AG04450 (cell line): ENCODE measurements at regions not wholly inside any gene's neighbourhood (a gene's known extent, or its start where the extent isn't known, plus 50 kb on each side); places are given as distances from the start of the nearest gene placed in this dataset.
"Not testable (repeated sequence)": the region's sequence is repeated elsewhere in the genome, so short reads cannot be mapped to it uniquely, and the experiment has no call there.

Experiments used
- CTCF ChIA-PET: fragments of 300-600, 350-600 bp; formaldehyde crosslinking; extraction: SDS; loops from one replicate; lab custom pipeline; 2022; ENCODE audit warnings: antibody characterized with exemption, inconsistent platforms; lab: Charles Lee
- POLR2A ChIA-PET: fragments of 350-600 bp; formaldehyde crosslinking; extraction: SDS; loops from one replicate; lab custom pipeline; 2021; ENCODE audit warnings: antibody characterized with exemption, inconsistent platforms; lab: Yijun Ruan, JAX
- DNase-seq: peaks from one replicate; pipeline ENCODE4 v3.0.0-alpha.2; 2011; ENCODE audit warnings: low read depth, low spot score
- H3K27ac ChIP-seq: one replicate; pipeline ENCODE4 v1.5.1; 2012; ENCODE audit warnings: low read depth, low read length, control low read depth
- H3K27me3 ChIP-seq: one replicate; pipeline ENCODE4 v1.6.0; 2012; ENCODE audit warnings: low read length; ENCODE audit not compliant: control insufficient read depth, insufficient read depth
- H3K4me3 ChIP-seq: 2 replicates; pipeline ENCODE4 v1.5.1; 2011; ENCODE audit warnings: mild to moderate bottlenecking, low read depth, low read length, control low read depth
- H3K9me3 ChIP-seq: 2 replicates; pipeline ENCODE4 v1.5.1; 2012; ENCODE audit warnings: low read length; ENCODE audit not compliant: control insufficient read depth, insufficient read depth
- TF ChIP-seq, protein P1 (sequence below): IDR thresholded peaks from 2 replicates; pipeline ENCODE4 v1.5.1; 2011; ENCODE audit warnings: low read depth, low read length, control low read depth, inconsistent platforms

DNA sequence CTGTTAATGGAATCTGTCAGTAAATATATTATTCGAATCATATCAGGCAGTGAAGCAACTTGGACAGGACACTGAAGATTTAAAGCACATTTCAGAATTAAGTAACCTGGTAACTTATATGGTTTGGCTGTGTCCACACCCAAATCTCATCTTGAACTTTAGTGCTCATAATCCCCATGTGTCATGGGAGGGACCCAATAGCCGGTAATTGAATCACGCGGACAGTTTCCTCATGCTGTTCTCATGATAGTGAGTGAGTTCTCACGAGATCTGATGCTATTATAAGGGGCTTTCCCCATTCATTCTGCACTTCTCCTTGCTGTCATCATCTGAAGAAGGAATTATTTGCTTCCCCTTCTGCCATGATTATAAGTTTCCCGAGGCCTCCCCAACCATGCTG, 83.2 kb upstream of the COL1A2 start:
- no peaks in the 10 kb centered on the region for H3K9me3 ChIP-seq
- ChIA-PET POLR2A (no interaction called here), CTCF (interaction anchor here (0.6 kb wide), 1 partner anchor 12 kb away, joined by 5 read pairs; no protein-coding TSS in a partner anchor)
- TF ChIP-seq, protein P1, sequence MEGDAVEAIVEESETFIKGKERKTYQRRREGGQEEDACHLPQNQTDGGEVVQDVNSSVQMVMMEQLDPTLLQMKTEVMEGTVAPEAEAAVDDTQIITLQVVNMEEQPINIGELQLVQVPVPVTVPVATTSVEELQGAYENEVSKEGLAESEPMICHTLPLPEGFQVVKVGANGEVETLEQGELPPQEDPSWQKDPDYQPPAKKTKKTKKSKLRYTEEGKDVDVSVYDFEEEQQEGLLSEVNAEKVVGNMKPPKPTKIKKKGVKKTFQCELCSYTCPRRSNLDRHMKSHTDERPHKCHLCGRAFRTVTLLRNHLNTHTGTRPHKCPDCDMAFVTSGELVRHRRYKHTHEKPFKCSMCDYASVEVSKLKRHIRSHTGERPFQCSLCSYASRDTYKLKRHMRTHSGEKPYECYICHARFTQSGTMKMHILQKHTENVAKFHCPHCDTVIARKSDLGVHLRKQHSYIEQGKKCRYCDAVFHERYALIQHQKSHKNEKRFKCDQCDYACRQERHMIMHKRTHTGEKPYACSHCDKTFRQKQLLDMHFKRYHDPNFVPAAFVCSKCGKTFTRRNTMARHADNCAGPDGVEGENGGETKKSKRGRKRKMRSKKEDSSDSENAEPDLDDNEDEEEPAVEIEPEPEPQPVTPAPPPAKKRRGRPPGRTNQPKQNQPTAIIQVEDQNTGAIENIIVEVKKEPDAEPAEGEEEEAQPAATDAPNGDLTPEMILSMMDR = no peak
- DNase-seq = no peak
- H3K27me3 ChIP-seq = no peaks in the 10 kb centered on the region
- no peak overlapping the region for H3K4me3 ChIP-seq
- no peak overlapping the region for H3K27ac ChIP-seq

DNA sequence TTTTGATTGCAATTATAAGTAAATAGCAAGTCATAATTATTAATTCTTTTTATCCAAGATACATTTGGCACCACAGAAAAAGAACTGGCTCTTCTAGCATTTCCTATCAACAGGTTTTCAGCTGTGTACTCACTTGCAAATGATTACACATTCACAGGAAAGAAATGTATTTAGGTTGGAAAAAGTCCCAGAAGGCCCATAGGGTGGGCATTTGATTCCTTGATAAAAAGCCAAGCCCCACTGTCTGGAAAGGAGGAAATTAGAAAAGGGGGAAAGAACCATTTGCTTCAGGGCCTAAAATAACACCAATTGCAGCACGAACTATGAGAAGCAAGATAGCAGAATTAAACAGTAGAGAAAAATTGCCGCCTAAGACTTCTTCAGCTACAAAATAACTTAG, 80.8 kb upstream of the COL1A2 start:
- H3K27ac ChIP-seq = no peak overlapping the region
- DNase-seq = no peak
- no peaks in the 10 kb centered on the region for H3K9me3 ChIP-seq
- TF ChIP-seq, protein P1 = no peak
- ChIA-PET POLR2A (interaction anchor here (0.6 kb wide), 1 partner anchor 36 kb away, joined by 6 read pairs; no protein-coding TSS in a partner anchor), CTCF (interaction anchor here (0.6 to 1.5 kb wide), 3 partner anchors 19 to 80 kb away, joined by 3 read pairs; no protein-coding TSS in a partner anchor)
- no peaks in the 10 kb centered on the region for H3K27me3 ChIP-seq
- no peak overlapping the region for H3K4me3 ChIP-seq

DNA sequence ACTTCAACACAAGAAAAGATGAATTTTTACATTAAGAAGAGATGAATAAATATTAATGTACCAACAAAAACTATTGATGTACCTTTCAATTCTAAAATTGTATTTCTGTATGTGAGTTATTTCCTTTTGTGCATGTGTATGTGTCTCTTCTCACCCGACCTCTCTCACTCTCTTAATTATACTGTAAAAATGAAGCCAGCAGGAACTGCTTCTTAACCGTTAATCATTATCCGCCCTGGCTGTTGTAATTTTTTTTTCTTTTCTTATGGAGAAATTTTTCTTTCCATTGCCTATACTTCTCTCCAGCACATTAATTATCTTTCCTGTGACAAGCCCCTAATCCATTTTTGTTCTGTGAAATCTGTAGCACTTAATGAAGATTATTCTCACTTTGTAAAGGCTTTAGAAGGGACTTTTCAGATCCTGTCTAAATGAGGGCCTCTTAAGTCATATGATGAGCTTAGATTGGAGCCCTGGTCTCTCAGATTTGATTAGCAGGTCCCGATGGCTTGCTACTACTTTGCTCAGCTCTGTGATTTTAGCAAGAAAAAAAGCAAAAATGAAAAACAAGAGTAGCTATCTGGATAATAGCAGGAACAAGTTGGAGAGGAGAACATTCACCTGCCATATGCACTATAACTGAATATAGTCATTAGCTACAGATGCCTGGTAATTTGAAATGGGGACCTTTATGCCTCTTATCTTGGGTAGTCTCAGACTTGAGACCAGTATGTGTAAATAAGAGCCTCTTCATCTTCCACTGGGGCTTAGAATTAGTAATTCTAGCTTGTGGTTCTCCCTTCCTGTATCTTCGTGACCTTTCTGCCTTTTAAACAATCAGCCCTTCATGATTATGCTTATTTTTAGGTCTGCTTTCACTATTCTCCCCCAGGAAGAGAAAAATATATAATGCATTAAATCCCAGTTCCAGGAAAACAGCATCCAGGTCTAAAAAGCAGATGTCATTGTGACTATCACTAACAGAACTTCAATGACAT, 80.0 kb upstream of the COL1A2 start:
- H3K4me3 ChIP-seq = no peak overlapping the region
- no peaks in the 10 kb centered on the region for H3K27me3 ChIP-seq
- DNase-seq = no peak
- H3K9me3 ChIP-seq = no peaks in the 10 kb centered on the region
- TF ChIP-seq, protein P1 = no peak
- ChIA-PET CTCF (interaction anchor here (1.5 kb wide), 1 partner anchor 53 kb away, joined by 3 read pairs; no protein-coding TSS in a partner anchor), POLR2A (interaction anchor here (0.5 to 0.6 kb wide), 2 partner anchors 35 to 60 kb away, joined by 4 to 6 read pairs; no protein-coding TSS in a partner anchor)
- no peak overlapping the region for H3K27ac ChIP-seq

DNA sequence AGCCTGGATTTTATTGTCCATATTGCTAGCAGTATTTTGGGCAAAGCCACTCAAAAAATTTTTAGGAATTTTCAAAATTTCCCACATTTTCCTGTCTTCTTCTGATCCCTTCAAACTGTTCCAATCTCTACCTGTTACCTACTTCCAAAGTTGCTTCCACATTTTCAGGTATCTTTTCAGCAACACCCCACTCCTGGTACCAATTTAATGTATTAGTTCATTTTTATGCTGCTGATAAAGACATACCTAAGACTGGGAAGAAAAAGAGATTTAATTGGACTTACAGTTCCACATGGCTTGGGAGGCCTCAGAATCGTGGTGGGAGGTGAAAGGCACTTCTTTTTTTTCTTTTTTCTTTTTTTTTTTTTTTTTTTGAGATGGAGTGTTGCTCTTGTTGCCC, 73.6 kb upstream of the COL1A2 start:
- H3K9me3 ChIP-seq = peaks cover 14% of the 10 kb centered on the region
- POLR2A ChIA-PET, H3K27ac ChIP-seq, H3K27me3 ChIP-seq, CTCF ChIA-PET, DNase-seq, H3K4me3 ChIP-seq: not testable (repeated sequence)

DNA sequence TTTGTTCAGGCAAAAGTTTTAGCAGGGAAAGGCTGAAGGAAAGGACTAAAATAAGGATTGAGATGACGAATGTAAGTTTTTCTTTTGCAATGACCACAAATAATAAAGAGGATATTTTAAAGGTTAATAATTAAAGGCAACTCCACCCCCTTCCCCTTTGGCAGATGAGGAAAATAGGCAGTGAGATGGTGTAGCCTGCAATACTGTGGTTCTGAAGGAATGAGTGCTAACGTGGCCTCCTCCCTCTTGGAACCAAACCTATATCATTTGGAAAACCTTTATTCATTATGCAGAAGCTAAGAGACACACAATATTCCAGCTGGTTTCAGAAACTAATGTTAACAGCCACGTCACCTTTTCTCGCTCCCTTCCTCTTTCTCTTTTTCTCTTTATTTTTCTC, 70.9 kb upstream of the COL1A2 start:
- DNase-seq = no peak
- Histone ChIP-seq H3K9me3 (peaks cover 14% of the 10 kb centered on the region), H3K27me3 (no peaks in the 10 kb centered on the region), H3K4me3 (no peak overlapping the region), H3K27ac (no peak overlapping the region)
- CTCF ChIA-PET = interaction anchor here (0.6 to 1.2 kb wide), 4 partner anchors 13 to 126 kb away, joined by 3 to 5 read pairs (median 4); partner anchors contain the start of gene COL1A2
- POLR2A ChIA-PET = interaction anchor here (1.0 to 1.3 kb wide), 3 partner anchors 25 to 51 kb away, joined by 3 to 8 read pairs (median 4); no protein-coding TSS in a partner anchor
- TF ChIP-seq, protein P1 = no peak
